GM23338 (cell line): ENCODE measurements at regions not wholly inside any gene's neighbourhood (a gene's known extent, or its start where the extent isn't known, plus 50 kb on each side); places are given as distances from the start of the nearest gene placed in this dataset.

Source experiments
- ATAC-seq: fragments of 200-7000 bp; cut with Tn5 transposase; 3 replicates; pipeline ENCODE4 v1.9.1; 2020
- DNase-seq: peaks from one replicate; pipeline ENCODE4 v3.0.0-alpha.2; 2015; ENCODE audit warnings: low spot score
- H2AFZ ChIP-seq: fragments of 200-600 bp; sonication (generic); 2 replicates; pipeline ENCODE4 v1.8.0; 2016; ENCODE audit warnings: antibody characterized with exemption, mild to moderate bottlenecking, moderate library complexity
- H3F3A ChIP-seq: fragments of 200-600 bp; sonication (generic); replicated peaks from 2 replicates; pipeline ENCODE4 v1.8.0; 2017; ENCODE audit warnings: antibody characterized with exemption, mixed run types, low read depth
- H3K27ac ChIP-seq: fragments of 200-600 bp; sonication (generic); 2 replicates; pipeline ENCODE4 v1.6.1; 2016; ENCODE audit warnings: low read depth
- H3K27me3 ChIP-seq: fragments of 200-600 bp; sonication (generic); 2 replicates; pipeline ENCODE4 v1.8.0; 2016; ENCODE audit warnings: mild to moderate bottlenecking, mixed run types, moderate library complexity; ENCODE audit not compliant: insufficient read depth
- H3K36me3 ChIP-seq: fragments of 200-600 bp; sonication (generic); 2 replicates; pipeline ENCODE4 v1.8.0; 2016; ENCODE audit warnings: mild to moderate bottlenecking; ENCODE audit not compliant: insufficient read depth
- H3K4me1 ChIP-seq: fragments of 200-600 bp; sonication (generic); 2 replicates; pipeline ENCODE4 v1.8.0; 2016; ENCODE audit warnings: mild to moderate bottlenecking, moderate library complexity; ENCODE audit not compliant: insufficient read depth
- H3K4me2 ChIP-seq: fragments of 200-600 bp; sonication (generic); 2 replicates; pipeline ENCODE4 v1.7.1; 2017; ENCODE audit warnings: mixed run types
- H3K4me3 ChIP-seq: fragments of 200-600 bp; sonication (generic); 2 replicates; pipeline ENCODE4 v1.6.1; 2016; ENCODE audit warnings: mixed run types
- H3K79me2 ChIP-seq: fragments of 200-600 bp; sonication (generic); replicated peaks from 2 replicates; pipeline ENCODE4 v1.8.0; 2017; ENCODE audit warnings: mild to moderate bottlenecking; ENCODE audit not compliant: insufficient read depth
- H3K9me2 ChIP-seq: fragments of 200-600 bp; sonication (generic); 2 replicates; pipeline ENCODE4 v1.8.0; 2017; ENCODE audit not compliant: insufficient read depth
- H4K20me1 ChIP-seq: fragments of 200-600 bp; sonication (generic); replicated peaks from 2 replicates; pipeline ENCODE4 v1.8.0; 2017; ENCODE audit warnings: mild to moderate bottlenecking; ENCODE audit not compliant: insufficient read depth
- H3K27ac Mint-ChIP-seq: 2 replicates; pipeline ENCODE4 v1.8.0; 2020; ENCODE audit warnings: inconsistent platforms, mild to moderate bottlenecking, moderate library complexity, mixed read lengths
- H3K27me3 Mint-ChIP-seq: 3 replicates; pipeline ENCODE4 v1.8.0; 2022; ENCODE audit warnings: low read depth, mild to moderate bottlenecking, moderate library complexity, mixed read lengths, inconsistent platforms; ENCODE audit not compliant: insufficient read depth, poor library complexity
- H3K36me3 Mint-ChIP-seq: 3 replicates; pipeline ENCODE4 v1.8.0; 2021; ENCODE audit warnings: low read depth, mild to moderate bottlenecking, inconsistent platforms, moderate library complexity, mixed read lengths
- H3K4me1 Mint-ChIP-seq: 3 replicates; pipeline ENCODE4 v1.8.0; 2020; ENCODE audit warnings: mild to moderate bottlenecking, inconsistent platforms, mixed read lengths
- H3K4me3 Mint-ChIP-seq: 3 replicates; pipeline ENCODE4 v1.8.0; 2021; ENCODE audit warnings: moderate library complexity, mild to moderate bottlenecking, inconsistent platforms, mixed read lengths
- H3K9me3 Mint-ChIP-seq: 3 replicates; pipeline ENCODE4 v1.8.0; 2020; ENCODE audit warnings: moderate library complexity, mild to moderate bottlenecking, inconsistent platforms, mixed read lengths
- CREB1 ChIP-seq: fragments of 250-450 bp; sonication (Bioruptor Pico); IDR thresholded peaks from 2 replicates; pipeline ENCODE4 v1.5.0; 2020; ENCODE audit warnings: low read depth, mild to moderate bottlenecking, moderate library complexity
- CTCF ChIP-seq, 2 experiments: fragments of 200-600 bp in 1 of 2; sonication (generic) in 1 of 2; conservative IDR thresholded peaks; 2 replicates each; pipeline versions ENCODE4 v1.5.1 to v1.6.1; 2016 to 2017; ENCODE audit warnings: antibody characterized with exemption in 2 of 2, low read depth in 2 of 2, mild to moderate bottlenecking in 2 of 2, moderate library complexity in 1 of 2
- ETS1 ChIP-seq: IDR thresholded peaks from 2 replicates; pipeline ENCODE4 v1.6.1; 2016; ENCODE audit warnings: antibody characterized with exemption
- EZH2 ChIP-seq: fragments of 200-600 bp; sonication (generic); IDR thresholded peaks from one replicate; pipeline ENCODE4 v1.8.0; 2017; ENCODE audit warnings: antibody characterized with exemption, mild to moderate bottlenecking, low read depth; ENCODE audit not compliant: unreplicated experiment
- EZH2phosphoT487 ChIP-seq: fragments of 200-600 bp; sonication (generic); IDR thresholded peaks from one replicate; pipeline ENCODE4 v1.8.1; 2018; ENCODE audit warnings: antibody characterized with exemption; ENCODE audit not compliant: unreplicated experiment
- JUNB ChIP-seq: IDR thresholded peaks from one replicate; pipeline ENCODE4 v1.6.1; 2016; ENCODE audit warnings: antibody characterized with exemption; ENCODE audit not compliant: unreplicated experiment
- NANOG ChIP-seq: IDR thresholded peaks from 2 replicates; pipeline ENCODE4 v1.6.1; 2016; ENCODE audit warnings: antibody characterized with exemption, borderline replicate concordance
- POLR2AphosphoS5 ChIP-seq: IDR thresholded peaks from 2 replicates; pipeline ENCODE4 v1.6.1; 2016; ENCODE audit warnings: antibody characterized with exemption, low read depth
- REST ChIP-seq: IDR thresholded peaks from one replicate; pipeline ENCODE4 v1.6.1; 2018; ENCODE audit warnings: antibody characterized with exemption; ENCODE audit not compliant: unreplicated experiment
- STAT1 ChIP-seq: IDR thresholded peaks from one replicate; pipeline ENCODE4 v1.6.1; 2016; ENCODE audit warnings: antibody characterized with exemption; ENCODE audit not compliant: unreplicated experiment
- ZNF114 ChIP-seq: fragments of 250-450 bp; sonication (Bioruptor Pico); IDR thresholded peaks from 2 replicates; pipeline ENCODE4 v1.5.0; 2020; ENCODE audit warnings: mild to moderate bottlenecking, moderate library complexity
- ZNF331 ChIP-seq: fragments of 250-450 bp; sonication (Bioruptor Pico); IDR thresholded peaks from 2 replicates; pipeline ENCODE4 v1.5.0; 2020; ENCODE audit warnings: low read depth, mild to moderate bottlenecking, moderate library complexity
- ZNF462 ChIP-seq: fragments of 250-450 bp; sonication (Bioruptor Pico); IDR thresholded peaks from 2 replicates; pipeline ENCODE4 v1.5.0; 2020; ENCODE audit warnings: mild to moderate bottlenecking, moderate library complexity

GRCh38 chr4:111556851-111557250 is 588.4 kb upstream of the FAM241A start:
- Histone ChIP-seq H3K4me2 (no peak overlapping the region), H3K9me2 (peaks cover 3% of the 10 kb centered on the region; the same call in 1 of the 2 replicates), H3K4me1 (no peaks in the 10 kb centered on the region), H3K36me3 (no peaks in the 10 kb centered on the region), H3K4me3 (no peak overlapping the region), H3K79me2 (no peaks in the 10 kb centered on the region), H4K20me1 (no peaks in the 10 kb centered on the region), H3F3A (no peaks in the 10 kb centered on the region), H3K27ac (no peak overlapping the region), H2AFZ (no peak overlapping the region), H3K27me3 (no peaks in the 10 kb centered on the region)
- no peak for ATAC-seq
- Mint-ChIP-seq H3K27me3 (no peaks in the 10 kb centered on the region), H3K36me3 (no peaks in the 10 kb centered on the region), H3K9me3 (peaks cover 4% of the 10 kb centered on the region; the same call in 2 of the 3 replicates), H3K4me1 (no peaks in the 10 kb centered on the region), H3K4me3 (no peak overlapping the region), H3K27ac (no peak overlapping the region)
- no peak for DNase-seq
- TF ChIP-seq ETS1 (no peak), POLR2AphosphoS5 (no peak), CTCF (conservative IDR thresholded peaks at IDR 0.05; ENCODE audit: low read depth in 2 of 2) (no peak), NANOG (no peak), JUNB (no peak), ZNF114 (CRISPR knock-in tag) (no peak), CREB1 (CRISPR knock-in tag) (no peak), REST (no peak), EZH2 (no peak), STAT1 (no peak), EZH2phosphoT487 (no peak), ZNF331 (no peak), ZNF462 (no peak)
